Panc1 (cell line): ENCODE measurements at regions not wholly inside any gene's neighbourhood (a gene's known extent, or its start where the extent isn't known, plus 50 kb on each side); places are given as distances from the start of the nearest gene placed in this dataset.

ENCODE experiments used
- ATAC-seq: fragments of 200-7000 bp; cut with Tn5 transposase; 2 replicates; pipeline ENCODE4 v1.9.1; 2020; ENCODE audit warnings: mild to moderate bottlenecking, moderate library complexity
- BruUV-seq: library from RNA; stranded (reverse); fragments of 400-500 nt; replicated peaks from 2 replicates; lab custom pipeline; 2021; lab: Mats Ljungman, UMichigan
- CTCF ChIA-PET: fragments of 300-600 bp; sonication (Branson Sonifier 250); formaldehyde crosslinking; loops from one replicate; lab custom pipeline; 2022; ENCODE audit warnings: antibody characterized with exemption; lab: Charles Lee
- POLR2A ChIA-PET: fragments of 300-600 bp; sonication (Branson Sonifier 250); formaldehyde crosslinking; loops from one replicate; lab custom pipeline; 2022; ENCODE audit warnings: antibody characterized with exemption; lab: Charles Lee
- DNase-seq: peaks from one replicate; pipeline ENCODE4 v3.0.0-alpha.2; 2010; ENCODE audit warnings: low read depth, low spot score
- H3K27ac ChIP-seq: 2 replicates; pipeline ENCODE4 v1.5.1; 2011; ENCODE audit warnings: mild to moderate bottlenecking, low read length, inconsistent platforms
- H3K27me3 ChIP-seq: fragments of 200-500 bp; sonication (Bioruptor generic); 2 replicates; pipeline ENCODE4 v1.6.0; 2014; ENCODE audit warnings: low read length, inconsistent platforms; ENCODE audit not compliant: control insufficient read depth, insufficient read depth
- H3K36me3 ChIP-seq: fragments of 200-500 bp; sonication (Bioruptor generic); 2 replicates; pipeline ENCODE4 v1.5.1; 2014; ENCODE audit warnings: inconsistent platforms, mild to moderate bottlenecking, low read length, moderate library complexity; ENCODE audit not compliant: control insufficient read depth, insufficient read depth
- H3K4me1 ChIP-seq: 2 replicates; pipeline ENCODE4 v1.5.1; 2011; ENCODE audit warnings: inconsistent platforms, mild to moderate bottlenecking, low read length, moderate library complexity; ENCODE audit not compliant: control insufficient read depth, insufficient read depth
- H3K4me3 ChIP-seq, 2 experiments: 2 replicates each; pipeline ENCODE4 v1.5.1; 2011 to 2012; ENCODE audit warnings: low read depth in 2 of 2, low read length in 2 of 2, mild to moderate bottlenecking in 2 of 2, inconsistent platforms in 1 of 2, moderate library complexity in 1 of 2
- H3K9me3 ChIP-seq: fragments of 200-500 bp; sonication (Bioruptor generic); 2 replicates; pipeline ENCODE4 v1.5.1; 2014; ENCODE audit warnings: low read depth, mild to moderate bottlenecking, inconsistent platforms, low read length, moderate library complexity; ENCODE audit not compliant: control insufficient read depth, insufficient read depth
- CTCF ChIP-seq: fragments of 450-650 bp; IDR thresholded peaks from 2 replicates; pipeline ENCODE4 v1.5.1; 2017; ENCODE audit warnings: mild to moderate bottlenecking
- POLR2AphosphoS5 ChIP-seq: IDR thresholded peaks from 2 replicates; pipeline ENCODE4 v1.6.1; 2012; ENCODE audit warnings: mild to moderate bottlenecking, low read depth, low read length, moderate library complexity
- REST ChIP-seq, 2 experiments: IDR thresholded peaks; 2 replicates each; pipeline ENCODE4 v1.6.1; 2011 to 2012; ENCODE audit warnings: low read depth in 2 of 2, control low read depth in 1 of 2, low read length in 1 of 2, mild to moderate bottlenecking in 1 of 2, moderate library complexity in 1 of 2; ENCODE audit not compliant: insufficient read depth in 1 of 2
- SIN3A ChIP-seq: IDR thresholded peaks from 2 replicates; pipeline ENCODE4 v1.6.1; 2012; ENCODE audit warnings: low read depth, mild to moderate bottlenecking, low read length, moderate library complexity, borderline replicate concordance; ENCODE audit not compliant: insufficient read depth
- TCF7L2 ChIP-seq: IDR thresholded peaks from 2 replicates; pipeline ENCODE4 v1.6.1; 2011; ENCODE audit warnings: mild to moderate bottlenecking, low read depth, low read length, inconsistent platforms
- in situ Hi-C: cut with HindIII; loops from 2 replicates; pipeline ENCODE4 v1.10.0; 2016; ENCODE audit warnings: low sequenced_read_pairs, low pct_unique_long_range_greater_than_20kb
- intact Hi-C: fragments of 100-400 bp; cut with micrococcal nuclease; formaldehyde crosslinking; loops from one replicate; pipeline ENCODE4 v1.10.0; 2022; ENCODE audit not compliant: unreplicated experiment

- CTCF ChIA-PET, result no interaction called here
- H3K4me1 ChIP-seq, result no peaks in the 10 kb centered on the region
- POLR2A ChIA-PET, result no interaction called here
- H3K4me3 ChIP-seq, result no peak overlapping the region
- no TSS peak for BruUV-seq
- no peaks in the 10 kb centered on the region for H3K27me3 ChIP-seq
- no peaks in the 10 kb centered on the region for H3K36me3 ChIP-seq
- no peak for TF ChIP-seq REST (IDR thresholded peaks at IDR 0.05; ENCODE audit: insufficient read depth in 1 of 2, low read depth in 2 of 2, low read length in 1 of 2)
- no peak for TF ChIP-seq CTCF
- no peak for TF ChIP-seq SIN3A
- no peak for TF ChIP-seq POLR2AphosphoS5
- TF ChIP-seq TCF7L2, result no peak
- no peak overlapping the region for H3K27ac ChIP-seq
- 0 out of 2 replicates have a peak, but pooled peaks cover 1% of the 10 kb centered on the region for H3K9me3 ChIP-seq
- intact Hi-C loops, result no loop called here
- no peak for ATAC-seq
- no peak for DNase-seq
- in situ Hi-C loops, result no loop called here
These were observed 202.5 kb upstream of the ADRA1B start for GRCh38 chr5:159713773-159714172.

GRCh38 chr5:159725475-159725874 lies 190.8 kb upstream of the ADRA1B start:
- H3K4me3 ChIP-seq, result no peak overlapping the region
- intact Hi-C loops, result no loop called here
- no TSS peak for BruUV-seq
- no peak for ATAC-seq
- no peaks in the 10 kb centered on the region for H3K27me3 ChIP-seq
- no peaks in the 10 kb centered on the region for H3K36me3 ChIP-seq
- H3K4me1 ChIP-seq, result no peaks in the 10 kb centered on the region
- TF ChIP-seq TCF7L2, result no peak
- no peak for TF ChIP-seq REST (IDR thresholded peaks at IDR 0.05; ENCODE audit: insufficient read depth in 1 of 2, low read depth in 2 of 2, low read length in 1 of 2)
- no peak for TF ChIP-seq CTCF
- no peak for TF ChIP-seq POLR2AphosphoS5
- no peak overlapping the region for H3K27ac ChIP-seq
- in situ Hi-C loops, result no loop called here
- H3K9me3 ChIP-seq, result no peaks in the 10 kb centered on the region
- CTCF ChIA-PET, result no interaction called here
- POLR2A ChIA-PET, result no interaction called here
- no peak for DNase-seq
